ENCODE measurements at regions not wholly inside any gene's neighbourhood (a gene's known extent, or its start where the extent isn't known, plus 50 kb on each side); places are given as distances from the start of the nearest gene placed in this dataset.

DNA sequence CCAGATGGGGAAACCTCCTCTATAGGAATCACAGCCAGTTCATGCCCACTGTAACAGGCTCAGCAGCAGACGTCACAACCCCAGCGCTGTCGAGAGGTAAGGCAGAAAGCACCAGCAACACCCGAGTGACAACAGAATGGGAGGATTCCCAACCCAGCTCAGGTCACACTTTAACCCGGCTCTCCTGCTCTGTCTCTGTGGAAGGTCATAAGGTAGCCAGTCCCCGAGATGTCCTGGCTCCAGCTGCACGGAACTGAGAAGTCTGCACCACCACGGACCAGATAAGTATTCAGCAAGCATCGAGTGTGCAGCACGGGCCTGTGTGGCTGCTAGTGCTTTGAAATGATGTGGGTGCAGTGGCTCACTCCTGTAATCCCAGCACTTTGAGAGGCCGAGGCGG lies 236.7 kb upstream of the TCERG1L start:
- peak in 1 of 2 donors; percentile 52 for DNase-seq (ENCODE audit: low spot score in 2 of 2)
- WGBS, 2 donors = 88 to 90% methylated on average over 12 of the region's 12 CpGs
- TF ChIP-seq, protein P1, sequence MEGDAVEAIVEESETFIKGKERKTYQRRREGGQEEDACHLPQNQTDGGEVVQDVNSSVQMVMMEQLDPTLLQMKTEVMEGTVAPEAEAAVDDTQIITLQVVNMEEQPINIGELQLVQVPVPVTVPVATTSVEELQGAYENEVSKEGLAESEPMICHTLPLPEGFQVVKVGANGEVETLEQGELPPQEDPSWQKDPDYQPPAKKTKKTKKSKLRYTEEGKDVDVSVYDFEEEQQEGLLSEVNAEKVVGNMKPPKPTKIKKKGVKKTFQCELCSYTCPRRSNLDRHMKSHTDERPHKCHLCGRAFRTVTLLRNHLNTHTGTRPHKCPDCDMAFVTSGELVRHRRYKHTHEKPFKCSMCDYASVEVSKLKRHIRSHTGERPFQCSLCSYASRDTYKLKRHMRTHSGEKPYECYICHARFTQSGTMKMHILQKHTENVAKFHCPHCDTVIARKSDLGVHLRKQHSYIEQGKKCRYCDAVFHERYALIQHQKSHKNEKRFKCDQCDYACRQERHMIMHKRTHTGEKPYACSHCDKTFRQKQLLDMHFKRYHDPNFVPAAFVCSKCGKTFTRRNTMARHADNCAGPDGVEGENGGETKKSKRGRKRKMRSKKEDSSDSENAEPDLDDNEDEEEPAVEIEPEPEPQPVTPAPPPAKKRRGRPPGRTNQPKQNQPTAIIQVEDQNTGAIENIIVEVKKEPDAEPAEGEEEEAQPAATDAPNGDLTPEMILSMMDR (IDR thresholded peaks at IDR 0.05) = no peak
- TF ChIP-seq POLR2A (IDR thresholded peaks at IDR 0.05) = no peak
- intact Hi-C loops (cut with DNase I; ENCODE audit: low total_unique reads) = no loop called here
- no peak overlapping the region for H3K4me3 ChIP-seq (ENCODE audit: low read depth, poor library complexity, severe bottlenecking)

DNA sequence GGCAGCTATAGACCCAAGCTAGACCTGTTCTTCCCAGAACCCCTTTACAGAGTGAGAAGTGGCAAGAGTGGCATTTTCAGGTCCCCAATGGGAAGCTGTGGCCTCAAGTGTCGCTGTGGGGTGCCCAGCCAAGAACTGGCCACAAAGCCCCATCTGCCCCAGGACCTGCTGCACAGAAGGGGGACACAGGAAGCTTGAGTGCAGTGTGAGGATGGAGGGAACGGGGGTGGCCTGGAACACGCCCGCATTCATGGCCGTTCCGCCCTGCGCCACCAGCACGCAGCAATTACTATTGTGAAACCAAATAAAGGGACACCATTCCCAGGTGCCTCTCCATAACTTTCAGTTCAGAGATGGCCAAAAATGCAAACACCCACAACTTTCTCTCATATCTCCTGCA lies 237.6 kb upstream of the TCERG1L start:
- WGBS, 2 donors = 84 to 89% methylated on average over 8 of the region's 8 CpGs
- peak in 1 of 2 donors; percentile 42 for DNase-seq (ENCODE audit: low spot score in 2 of 2)
- H3K4me3 ChIP-seq (ENCODE audit: low read depth, poor library complexity, severe bottlenecking) = no peak overlapping the region
- intact Hi-C loops (cut with DNase I; ENCODE audit: low total_unique reads) = no loop called here
- TF ChIP-seq POLR2A (IDR thresholded peaks at IDR 0.05) = no peak
- TF ChIP-seq, protein P1 (IDR thresholded peaks at IDR 0.05) = no peak

DNA sequence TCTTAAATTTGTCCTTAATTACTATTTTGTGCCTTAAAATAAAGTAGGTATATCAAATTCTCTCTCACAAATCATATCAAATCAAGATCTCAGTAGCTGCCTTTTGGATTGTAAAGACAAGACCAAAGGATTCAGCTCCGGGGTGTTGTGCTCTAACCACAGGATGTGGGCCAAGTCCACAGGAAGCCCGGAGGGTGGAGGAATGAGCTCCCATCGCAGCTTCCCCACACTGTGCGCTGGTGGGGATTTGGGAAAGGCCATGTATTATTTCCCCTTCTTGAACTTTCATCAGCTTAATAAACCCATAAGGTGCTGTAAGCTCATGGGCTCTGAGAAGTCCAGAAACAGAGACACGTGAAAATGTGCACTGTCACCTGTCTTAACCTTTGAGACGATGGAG lies 241.6 kb upstream of the TCERG1L start:
- TF ChIP-seq, protein P1 (IDR thresholded peaks at IDR 0.05) = no peak
- TF ChIP-seq POLR2A (IDR thresholded peaks at IDR 0.05) = no peak
- 46% methylated on average over 6 of the region's 6 CpGs for WGBS, 2 donors
- peak in 1 of 2 donors; percentile 56 for DNase-seq (ENCODE audit: low spot score in 2 of 2)
- intact Hi-C loops (cut with DNase I; ENCODE audit: low total_unique reads) = no loop called here
- no peak overlapping the region for H3K4me3 ChIP-seq (ENCODE audit: low read depth, poor library complexity, severe bottlenecking)

DNA sequence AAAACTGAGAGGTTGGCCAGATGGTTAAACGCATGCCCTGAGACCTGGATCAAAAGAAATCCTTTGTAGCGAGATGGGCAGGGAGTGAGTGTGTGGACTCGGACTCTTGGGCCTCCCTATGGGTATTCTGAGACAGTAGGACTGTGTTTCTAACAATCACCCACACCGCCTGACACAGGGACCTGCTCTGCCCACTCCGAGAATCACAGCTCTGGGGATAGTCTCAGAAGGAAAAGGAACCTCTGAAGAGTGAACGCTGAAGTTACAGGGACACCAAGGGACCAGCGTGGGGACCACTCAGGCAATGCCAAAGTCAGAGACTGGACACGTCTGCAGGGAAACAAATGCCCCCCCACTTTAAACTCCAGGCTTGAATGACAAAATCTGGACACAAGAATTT lies 242.1 kb upstream of the TCERG1L start:
- DNase-seq (ENCODE audit: low spot score in 2 of 2) = peak in 1 of 2 donors; percentile 71
- 82 to 86% methylated on average over 8 of the region's 8 CpGs for WGBS, 2 donors
- TF ChIP-seq, protein P1 (IDR thresholded peaks at IDR 0.05) = no peak
- no peak for TF ChIP-seq POLR2A (IDR thresholded peaks at IDR 0.05)
- H3K4me3 ChIP-seq (ENCODE audit: low read depth, poor library complexity, severe bottlenecking) = no peak overlapping the region
- intact Hi-C loops (cut with DNase I; ENCODE audit: low total_unique reads) = no loop called here

DNA sequence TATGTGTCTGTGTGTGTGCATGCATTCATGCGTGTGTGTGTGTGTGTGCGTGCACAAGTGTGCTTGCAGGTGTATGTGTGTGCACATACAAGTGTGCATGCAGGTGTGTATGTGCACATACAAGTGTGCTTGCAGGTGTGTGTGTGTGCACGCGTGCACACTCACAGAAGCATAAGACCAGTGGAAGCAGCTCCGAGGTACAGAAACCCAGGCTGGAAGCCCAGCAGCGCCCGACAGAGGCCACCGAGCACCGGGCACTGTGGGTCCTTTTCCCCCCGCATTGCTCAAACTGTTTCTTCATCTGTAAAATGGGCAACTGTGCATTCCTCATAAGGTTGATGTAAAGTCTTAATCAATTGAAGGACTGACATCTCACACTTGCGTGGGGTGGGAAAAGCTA lies 243.3 kb upstream of the TCERG1L start:
- no peak for DNase-seq (ENCODE audit: low spot score in 2 of 2)
- no peak for TF ChIP-seq POLR2A (IDR thresholded peaks at IDR 0.05)
- TF ChIP-seq, protein P1 (IDR thresholded peaks at IDR 0.05) = no peak
- WGBS, 2 donors = 86 to 89% methylated on average over 11 of the region's 11 CpGs
- intact Hi-C loops (cut with DNase I; ENCODE audit: low total_unique reads) = no loop called here
- H3K4me3 ChIP-seq (ENCODE audit: low read depth, poor library complexity, severe bottlenecking) = no peak overlapping the region

DNA sequence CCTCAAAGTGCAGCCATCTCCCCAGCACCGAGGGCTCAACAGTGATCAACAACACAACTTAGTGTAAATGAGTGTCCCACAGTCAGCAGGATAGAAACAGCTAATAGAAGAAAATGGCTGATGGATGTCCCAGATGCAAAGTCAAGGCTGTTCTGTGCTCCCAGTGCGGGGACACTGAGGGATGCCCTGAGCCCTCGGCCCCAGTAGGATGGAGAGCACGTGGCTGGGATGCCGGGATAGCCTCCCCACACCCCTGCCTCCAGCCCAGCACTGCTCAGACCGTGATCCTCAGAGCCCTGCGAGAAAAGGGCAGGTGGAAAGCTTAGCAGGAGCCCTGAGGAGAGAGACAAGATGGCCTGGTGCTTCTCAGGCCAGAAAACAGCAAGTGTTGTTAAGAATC lies 243.9 kb upstream of the TCERG1L start:
- 77 to 83% methylated on average over 7 of the region's 7 CpGs for WGBS, 2 donors
- no peak overlapping the region for H3K4me3 ChIP-seq (ENCODE audit: low read depth, poor library complexity, severe bottlenecking)
- TF ChIP-seq, protein P1 (IDR thresholded peaks at IDR 0.05) = no peak
- peak in 1 of 2 donors; percentile 69 for DNase-seq (ENCODE audit: low spot score in 2 of 2)
- intact Hi-C loops (cut with DNase I; ENCODE audit: low total_unique reads) = no loop called here
